ENCODE measurements at regions not wholly inside any gene's neighbourhood (a gene's known extent, or its start where the extent isn't known, plus 50 kb on each side); places are given as distances from the start of the nearest gene placed in this dataset.
"Not testable (repeated sequence)": the region's sequence is repeated elsewhere in the genome, so short reads cannot be mapped to it uniquely, and the experiment has no call there.

DNA sequence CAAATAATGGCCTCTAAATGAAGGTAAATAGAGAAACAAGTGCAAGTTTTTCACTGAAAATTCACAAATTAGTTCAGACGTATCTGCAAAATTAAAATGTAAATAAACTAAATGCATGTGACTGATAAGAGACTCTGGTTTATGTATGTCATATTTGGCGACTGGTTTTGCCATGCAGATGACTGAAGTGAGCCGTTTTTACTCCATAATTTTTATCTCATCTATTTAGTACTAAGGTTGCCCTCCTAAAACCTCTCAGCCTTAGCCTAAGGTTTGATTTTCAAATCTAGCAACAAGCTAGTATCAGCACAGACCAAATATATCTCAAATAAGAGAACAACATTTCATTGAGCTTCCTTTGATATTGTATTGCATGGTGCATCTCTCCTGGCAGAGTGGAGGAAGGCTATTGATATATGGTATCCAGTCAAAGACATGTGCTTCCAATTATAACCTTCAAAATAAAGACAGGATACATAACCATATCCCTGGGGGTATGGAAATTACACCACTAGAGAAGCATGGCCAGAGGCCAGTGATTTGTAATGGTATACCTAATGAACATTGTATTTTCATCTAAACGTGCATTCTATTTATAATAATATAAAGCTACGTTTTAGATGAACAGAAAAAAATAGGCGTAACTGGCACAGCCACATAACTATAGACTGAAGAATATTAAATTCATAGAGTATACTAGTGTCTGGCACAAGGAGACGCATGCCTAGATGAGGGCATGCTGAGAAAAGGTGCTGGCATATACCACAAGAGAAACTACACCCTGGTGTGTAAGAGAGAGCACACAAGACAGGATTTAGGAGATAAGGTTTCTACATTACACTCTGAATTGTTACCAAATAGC is 392.6 kb upstream of the INTU start:
- Mint-ChIP-seq H3K4me3 (no peak overlapping the region), H3K36me3 (ENCODE audit: low read depth) (no peaks in the 10 kb centered on the region), H3K4me1 (no peaks in the 10 kb centered on the region), H3K27me3 (no peaks in the 10 kb centered on the region), H3K27ac (no peak overlapping the region), H3K9me3 (peaks cover 3% of the 10 kb centered on the region)
- no peak for DNase-seq
- CTCF ChIA-PET = no interaction called here
- POLR2A ChIA-PET = no interaction called here

DNA sequence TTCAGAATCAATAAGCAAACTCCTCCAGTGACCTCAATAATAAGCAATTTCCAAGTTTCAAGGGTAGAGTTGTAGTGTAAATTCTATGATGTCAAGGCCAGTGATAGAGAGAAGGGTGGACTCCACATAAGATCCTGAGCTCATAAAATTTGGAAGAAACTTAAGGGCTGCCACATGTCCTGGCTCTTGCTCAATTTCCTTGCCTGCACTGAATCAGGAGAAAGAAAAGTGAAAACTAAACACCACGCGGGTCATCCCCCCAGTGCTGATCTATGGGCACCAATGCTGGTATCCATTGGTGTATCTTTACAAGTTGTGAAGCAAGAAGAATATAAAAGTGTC is 392.0 kb upstream of the INTU start:
- no peak for DNase-seq
- no peaks in the 10 kb centered on the region for H3K4me1 Mint-ChIP-seq
- ChIA-PET POLR2A (no interaction called here), CTCF (no interaction called here)
- no peak overlapping the region for H3K4me3 Mint-ChIP-seq
- no peaks in the 10 kb centered on the region for H3K36me3 Mint-ChIP-seq (ENCODE audit: low read depth)
- no peak overlapping the region for H3K27ac Mint-ChIP-seq
- H3K9me3 Mint-ChIP-seq = peaks cover 2% of the 10 kb centered on the region
- no peaks in the 10 kb centered on the region for H3K27me3 Mint-ChIP-seq

DNA sequence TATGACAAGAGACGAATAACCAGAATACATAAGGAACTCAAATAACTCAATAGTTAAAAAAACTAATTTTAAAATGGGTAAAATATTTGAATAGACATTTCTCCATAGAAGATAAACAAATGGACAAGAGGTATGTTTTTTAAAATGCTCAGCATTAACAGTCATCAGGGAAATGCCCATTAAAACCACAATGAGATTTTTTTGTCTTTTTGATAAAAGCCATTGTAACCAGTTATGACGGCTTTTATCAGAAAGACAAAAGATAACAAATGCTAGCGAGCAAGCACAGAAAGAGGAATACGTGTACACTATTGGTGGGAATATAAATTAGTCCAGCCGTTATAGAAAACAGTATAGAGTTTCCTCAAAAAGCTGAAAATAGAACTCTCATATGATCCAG is 388.2 kb upstream of the INTU start:
- ChIA-PET CTCF (no interaction called here), POLR2A (no interaction called here)
- Mint-ChIP-seq H3K4me3 (no peak overlapping the region), H3K27me3 (no peaks in the 10 kb centered on the region), H3K4me1 (no peaks in the 10 kb centered on the region), H3K27ac (no peak overlapping the region), H3K36me3 (ENCODE audit: low read depth) (no peaks in the 10 kb centered on the region), H3K9me3 (no peaks in the 10 kb centered on the region)
- DNase-seq = no peak

DNA sequence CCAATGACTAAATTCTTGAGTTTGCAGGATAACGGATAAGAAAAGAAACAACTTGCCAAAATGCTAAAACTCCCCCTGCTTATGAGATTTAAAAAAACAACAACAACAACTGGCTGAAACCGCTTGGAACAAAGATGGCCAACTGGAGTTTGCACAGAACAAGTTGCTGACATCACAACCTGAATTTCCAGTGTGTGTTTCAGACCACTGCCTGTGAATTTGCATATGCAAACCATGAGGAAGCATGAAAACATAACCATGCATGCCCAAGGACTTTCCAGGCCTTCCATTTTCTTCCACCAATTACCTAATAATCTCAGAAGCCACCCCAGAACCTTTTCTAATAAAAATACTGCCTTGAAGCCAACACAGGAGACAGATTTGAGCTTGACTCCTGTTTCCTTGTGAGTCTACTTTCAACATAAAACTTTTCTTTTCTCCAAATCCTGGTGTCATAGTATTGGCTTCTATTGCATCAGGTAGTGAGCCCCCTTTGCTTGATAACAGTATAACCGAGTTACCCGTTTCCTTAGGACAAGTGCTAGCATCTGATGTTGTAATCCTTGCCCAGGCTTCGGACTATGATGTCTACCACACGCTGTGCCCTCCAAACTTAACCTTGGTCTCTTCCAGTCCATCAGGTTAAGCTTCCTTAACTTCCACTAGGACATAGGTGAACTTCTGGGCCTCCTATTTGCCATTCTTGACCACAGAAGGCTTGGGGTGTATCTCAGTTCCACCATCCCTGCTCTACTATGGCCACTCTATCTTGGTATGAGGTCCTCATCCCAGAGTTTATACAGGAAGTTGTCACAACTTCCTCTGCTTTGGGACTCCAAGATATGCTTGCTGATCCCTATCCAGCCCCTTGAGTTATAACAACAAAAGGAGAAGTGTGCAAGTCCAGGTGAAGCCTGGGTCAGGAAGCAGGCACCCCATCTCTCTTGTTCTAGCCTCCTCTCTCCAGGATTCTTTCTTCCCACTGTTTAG is 385.5 kb upstream of the INTU start:
- CTCF ChIA-PET = no interaction called here
- Mint-ChIP-seq H3K27me3 (no peaks in the 10 kb centered on the region), H3K4me1 (no peaks in the 10 kb centered on the region), H3K4me3 (no peak overlapping the region), H3K36me3 (ENCODE audit: low read depth) (no peaks in the 10 kb centered on the region), H3K9me3 (no peaks in the 10 kb centered on the region), H3K27ac (no peak overlapping the region)
- DNase-seq = no peak
- POLR2A ChIA-PET = no interaction called here

DNA sequence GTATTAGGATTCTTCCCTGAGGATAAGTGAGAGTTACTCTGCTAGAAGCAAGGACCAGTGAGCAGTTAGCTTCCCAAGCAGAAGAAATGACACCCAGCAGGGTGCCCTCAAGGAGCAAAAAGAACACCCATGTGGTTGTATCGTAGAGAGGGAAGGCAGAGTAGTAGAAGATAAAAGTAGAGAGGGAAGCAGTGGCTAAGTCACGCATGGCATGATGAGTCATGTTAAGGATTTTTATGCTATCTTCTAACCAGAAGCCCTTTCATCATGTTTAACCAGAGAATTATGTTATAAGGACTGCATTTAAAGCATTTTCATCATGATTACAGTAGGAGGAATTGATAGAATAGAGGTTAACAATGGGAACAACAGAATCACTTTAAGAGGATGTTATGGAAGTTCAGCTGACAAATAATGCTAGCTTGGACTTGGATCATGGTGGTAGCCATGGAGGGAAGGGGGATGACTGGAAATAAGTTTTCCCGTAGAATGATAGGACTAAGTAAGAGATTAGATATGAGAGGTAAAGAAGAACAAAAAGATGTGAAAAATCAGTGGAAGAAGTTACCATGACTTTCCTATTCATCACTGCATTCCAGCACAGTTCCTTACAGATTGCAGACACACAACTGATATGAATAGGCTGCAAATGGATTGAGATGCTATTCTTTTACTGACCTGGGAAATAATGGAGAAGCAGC is 383.5 kb upstream of the INTU start:
- POLR2A ChIA-PET = no interaction called here
- Mint-ChIP-seq H3K9me3 (no peaks in the 10 kb centered on the region), H3K4me3 (no peak overlapping the region), H3K27ac (no peak overlapping the region), H3K27me3 (no peaks in the 10 kb centered on the region), H3K4me1 (no peaks in the 10 kb centered on the region), H3K36me3 (ENCODE audit: low read depth) (no peaks in the 10 kb centered on the region)
- CTCF ChIA-PET = no interaction called here
- DNase-seq = no peak

DNA sequence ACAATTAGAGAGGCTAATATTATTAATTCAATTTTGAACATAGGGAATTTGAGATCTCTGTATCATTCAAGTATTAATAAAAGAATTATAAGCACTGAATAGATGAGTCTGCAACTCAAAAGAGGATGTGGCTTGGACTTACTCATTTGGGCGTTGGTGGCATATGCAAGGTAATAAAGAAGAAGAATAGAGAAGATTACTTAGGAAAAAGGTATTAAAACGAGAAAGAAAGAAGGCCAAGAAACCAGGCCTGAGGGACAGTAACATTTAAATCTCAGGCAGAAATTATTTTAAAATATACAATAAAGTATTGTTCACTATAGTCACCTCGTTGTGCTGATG is 383.0 kb upstream of the INTU start:
- POLR2A ChIA-PET = no interaction called here
- H3K36me3 Mint-ChIP-seq (ENCODE audit: low read depth) = no peaks in the 10 kb centered on the region
- CTCF ChIA-PET = no interaction called here
- DNase-seq = no peak
- H3K9me3 Mint-ChIP-seq = no peaks in the 10 kb centered on the region
- no peaks in the 10 kb centered on the region for H3K4me1 Mint-ChIP-seq
- H3K4me3 Mint-ChIP-seq = no peak overlapping the region
- no peaks in the 10 kb centered on the region for H3K27me3 Mint-ChIP-seq
- no peak overlapping the region for H3K27ac Mint-ChIP-seq

DNA sequence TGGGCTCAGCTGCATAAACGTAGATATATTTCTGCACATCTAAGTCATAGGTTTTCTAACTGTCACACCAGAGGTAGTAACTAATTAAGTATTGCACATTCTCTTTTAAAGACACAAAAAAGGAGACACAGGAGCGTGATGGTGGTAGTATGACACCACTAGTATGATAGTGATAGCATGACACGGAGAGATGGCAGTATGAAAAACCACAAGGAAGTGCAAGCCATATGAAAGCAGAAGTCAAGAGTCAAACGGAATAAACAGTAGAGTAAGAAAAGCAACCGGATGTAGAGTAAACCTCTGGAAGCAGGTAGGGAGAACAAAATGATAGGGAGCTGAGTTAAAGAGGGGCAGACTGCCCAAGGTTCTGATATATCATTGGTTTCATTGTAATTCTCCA is 382.2 kb upstream of the INTU start:
- no peaks in the 10 kb centered on the region for H3K27me3 Mint-ChIP-seq
- CTCF ChIA-PET = no interaction called here
- H3K9me3 Mint-ChIP-seq = no peaks in the 10 kb centered on the region
- DNase-seq = no peak
- H3K36me3 Mint-ChIP-seq (ENCODE audit: low read depth) = no peaks in the 10 kb centered on the region
- H3K27ac Mint-ChIP-seq = no peak overlapping the region
- H3K4me3 Mint-ChIP-seq = no peak overlapping the region
- POLR2A ChIA-PET = no interaction called here
- H3K4me1 Mint-ChIP-seq = no peaks in the 10 kb centered on the region

DNA sequence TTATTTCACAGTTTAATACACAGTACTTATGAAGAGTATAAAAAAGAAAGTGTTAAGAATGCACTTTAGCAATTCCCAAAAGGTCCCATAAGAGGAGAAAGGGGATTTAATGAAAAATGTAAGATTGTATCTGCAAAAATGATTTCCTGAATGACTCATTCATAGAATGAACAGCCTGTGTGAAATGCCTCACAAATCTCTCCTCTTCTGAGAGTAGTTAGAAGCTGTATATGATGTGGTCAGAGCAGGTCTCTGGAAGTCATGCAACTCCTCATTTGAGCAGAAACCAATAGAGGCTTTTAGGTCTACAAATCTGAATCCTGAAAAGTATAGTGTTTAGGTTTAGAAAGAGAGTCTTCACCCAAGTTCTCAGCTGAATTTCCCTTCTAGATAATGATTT is 381.3 kb upstream of the INTU start:
- ChIA-PET CTCF (no interaction called here), POLR2A (no interaction called here)
- Mint-ChIP-seq H3K27ac (no peak overlapping the region), H3K9me3 (no peaks in the 10 kb centered on the region), H3K4me1 (no peaks in the 10 kb centered on the region), H3K4me3 (no peak overlapping the region), H3K27me3 (no peaks in the 10 kb centered on the region), H3K36me3 (ENCODE audit: low read depth) (no peaks in the 10 kb centered on the region)
- DNase-seq = no peak

DNA sequence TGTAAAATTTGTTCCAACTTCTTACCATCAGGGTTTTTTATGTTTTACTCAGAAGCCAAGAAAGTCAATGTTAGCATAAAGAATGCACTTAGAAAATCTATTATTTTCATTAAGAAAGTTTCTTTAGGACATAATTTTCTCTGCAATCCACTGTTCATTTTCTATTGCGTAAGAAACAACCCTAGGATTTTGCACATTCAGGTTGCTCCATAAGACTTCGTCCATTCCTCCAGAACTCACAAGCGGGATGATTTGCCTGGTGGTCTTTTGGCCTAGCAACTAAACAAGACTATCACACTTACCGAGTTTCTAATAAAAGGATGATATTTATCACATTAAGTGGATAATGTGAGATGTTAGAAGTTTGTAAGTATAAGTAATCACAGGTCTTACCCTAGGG is 376.3 kb upstream of the INTU start:
- Mint-ChIP-seq H3K27me3 (no peaks in the 10 kb centered on the region), H3K9me3 (no peaks in the 10 kb centered on the region), H3K4me1 (no peaks in the 10 kb centered on the region), H3K4me3 (no peak overlapping the region), H3K36me3 (ENCODE audit: low read depth) (no peaks in the 10 kb centered on the region), H3K27ac (no peak overlapping the region)
- CTCF ChIA-PET = no interaction called here
- DNase-seq = no peak
- POLR2A ChIA-PET = no interaction called here

DNA sequence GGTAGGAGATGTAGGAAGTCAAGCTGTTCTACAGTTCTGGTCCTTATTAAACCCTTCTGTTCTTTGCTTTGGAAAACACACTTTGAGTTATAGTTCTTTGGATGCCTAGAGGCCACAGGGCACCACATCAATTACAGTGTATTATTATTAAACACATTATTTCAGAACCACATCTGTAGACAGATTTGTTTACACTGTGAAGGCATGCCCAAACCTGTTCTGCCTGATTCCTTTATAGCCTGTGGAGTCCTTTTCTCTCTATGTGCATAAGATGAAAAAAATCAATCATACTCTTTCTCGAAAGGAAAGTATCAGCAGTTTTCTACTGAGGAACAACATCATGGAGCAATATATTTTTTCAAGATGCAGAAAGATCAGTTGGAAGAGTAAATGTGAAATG is 371.3 kb upstream of the INTU start:
- H3K4me1 Mint-ChIP-seq = no peaks in the 10 kb centered on the region
- H3K9me3 Mint-ChIP-seq = no peaks in the 10 kb centered on the region
- no peaks in the 10 kb centered on the region for H3K27me3 Mint-ChIP-seq
- ChIA-PET CTCF (no interaction called here), POLR2A (no interaction called here)
- no peaks in the 10 kb centered on the region for H3K36me3 Mint-ChIP-seq (ENCODE audit: low read depth)
- H3K27ac Mint-ChIP-seq = no peak overlapping the region
- no peak for DNase-seq
- no peak overlapping the region for H3K4me3 Mint-ChIP-seq

DNA sequence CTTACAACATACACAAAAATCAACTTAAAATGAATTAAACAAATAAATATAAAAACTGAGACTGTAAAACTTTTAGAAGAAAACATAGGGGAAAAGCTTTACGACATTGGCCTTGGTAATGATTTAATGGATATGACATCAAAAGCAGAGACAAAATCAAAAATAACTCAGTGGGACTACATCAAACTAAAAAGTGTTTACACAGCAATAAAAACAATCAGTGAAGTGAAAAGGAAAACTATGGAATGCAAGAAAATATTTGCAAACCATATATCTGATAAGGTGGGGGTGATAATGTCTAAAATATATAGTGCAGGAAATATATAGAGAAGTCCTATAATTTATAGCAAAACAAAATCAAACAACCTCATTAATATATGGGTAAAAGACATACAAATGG is 364.4 kb upstream of the INTU start:
- CTCF ChIA-PET = no interaction called here
- no peak for DNase-seq
- H3K4me3 Mint-ChIP-seq = no peak overlapping the region
- no peaks in the 10 kb centered on the region for H3K27me3 Mint-ChIP-seq
- H3K27ac Mint-ChIP-seq = no peak overlapping the region
- H3K4me1 Mint-ChIP-seq = no peaks in the 10 kb centered on the region
- no peaks in the 10 kb centered on the region for H3K36me3 Mint-ChIP-seq (ENCODE audit: low read depth)
- peaks cover 2% of the 10 kb centered on the region for H3K9me3 Mint-ChIP-seq
- POLR2A ChIA-PET = no interaction called here

DNA sequence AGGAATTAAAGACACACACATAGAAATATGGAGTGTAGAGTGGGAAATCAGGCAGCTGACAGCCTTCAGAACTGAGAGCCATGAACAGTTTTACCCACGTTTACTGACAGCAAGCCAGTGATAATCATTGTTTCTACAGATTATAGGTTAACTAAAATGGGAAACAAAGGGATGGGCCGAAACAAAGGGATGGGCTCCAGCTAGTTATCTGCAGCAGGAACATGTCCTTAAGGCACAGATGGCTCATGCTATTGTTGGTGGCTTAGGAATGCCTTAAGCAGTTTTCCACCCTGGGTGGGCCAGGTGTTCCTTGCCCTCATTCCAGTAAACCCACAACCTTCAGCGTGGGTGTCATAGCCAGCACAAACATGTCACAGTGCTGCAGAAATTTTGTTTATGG is 355.7 kb upstream of the INTU start:
- H3K4me1 Mint-ChIP-seq; H3K27me3 Mint-ChIP-seq; DNase-seq; CTCF ChIA-PET; POLR2A ChIA-PET; H3K27ac Mint-ChIP-seq; H3K4me3 Mint-ChIP-seq; H3K36me3 Mint-ChIP-seq (ENCODE audit: low read depth); H3K9me3 Mint-ChIP-seq: not testable (repeated sequence)

DNA sequence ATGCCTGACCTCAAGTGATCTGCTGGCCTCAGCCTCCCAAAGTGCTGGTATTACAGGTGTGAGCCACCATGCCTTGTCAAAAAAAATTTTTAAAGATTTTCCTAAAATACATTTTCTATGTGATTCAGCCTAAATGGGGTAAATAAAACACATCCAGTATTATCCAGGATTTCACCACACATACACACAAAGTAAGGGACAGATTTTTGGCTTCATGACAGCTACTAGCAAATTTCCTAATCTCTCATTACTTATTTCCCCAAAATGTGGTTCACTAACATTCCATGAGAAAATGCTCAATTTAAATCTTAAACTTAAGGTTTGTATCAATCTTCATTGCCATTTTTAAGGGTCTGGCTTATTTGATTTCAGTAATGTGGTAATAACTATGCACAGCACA is 348.5 kb upstream of the INTU start:
- Mint-ChIP-seq H3K4me3 (no peak overlapping the region), H3K36me3 (ENCODE audit: low read depth) (no peaks in the 10 kb centered on the region), H3K9me3 (peaks cover 5% of the 10 kb centered on the region), H3K27ac (no peak overlapping the region), H3K4me1 (no peaks in the 10 kb centered on the region), H3K27me3 (no peaks in the 10 kb centered on the region)
- POLR2A ChIA-PET = no interaction called here
- CTCF ChIA-PET = no interaction called here
- DNase-seq = no peak

DNA sequence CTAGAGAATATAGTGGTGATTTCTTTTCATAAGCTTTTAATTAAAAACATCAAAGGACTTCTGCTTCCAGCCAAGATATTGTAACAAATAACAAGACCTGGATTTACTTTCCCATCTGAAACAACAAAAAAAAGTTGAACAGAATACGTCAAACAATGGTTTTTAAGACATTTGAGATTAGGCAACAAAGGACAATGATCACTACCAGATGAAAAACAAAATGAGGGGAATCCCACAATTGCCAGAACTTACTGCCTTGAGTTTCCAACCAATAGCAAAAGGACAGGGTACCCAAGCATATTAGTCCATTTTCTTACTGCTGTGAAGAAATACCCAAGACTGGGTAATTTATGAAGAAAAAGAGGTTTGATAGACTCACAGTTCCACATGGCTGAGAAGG is 341.4 kb upstream of the INTU start:
- POLR2A ChIA-PET = no interaction called here
- no peak for DNase-seq
- Mint-ChIP-seq H3K27me3 (no peaks in the 10 kb centered on the region), H3K27ac (no peak overlapping the region), H3K9me3 (peaks cover 14% of the 10 kb centered on the region), H3K4me1 (no peaks in the 10 kb centered on the region), H3K4me3 (no peak overlapping the region), H3K36me3 (ENCODE audit: low read depth) (no peaks in the 10 kb centered on the region)
- CTCF ChIA-PET = no interaction called here

Measured in activated CD4-positive, alpha-beta memory T cell treated with anti-CD3 and anti-CD28 coated beads, Interleukin-2, amount 10 ng/mL, durations not matched to agents 7 days and 5 days (primary cell).